CD8-positive, alpha-beta memory T cell (primary cell): ENCODE measurements at regions not wholly inside any gene's neighbourhood (a gene's known extent, or its start where the extent isn't known, plus 50 kb on each side); places are given as distances from the start of the nearest gene placed in this dataset.

Source experiments
- CTCF ChIA-PET: fragments of 350-600 bp; sonication (Branson Sonifier 250); formaldehyde crosslinking; loops from one replicate; lab custom pipeline; 2021; ENCODE audit warnings: antibody characterized with exemption; lab: Charles Lee
- POLR2A ChIA-PET: fragments of 350-600 bp; sonication (Branson Sonifier 250); formaldehyde crosslinking; loops from one replicate; lab custom pipeline; 2021; ENCODE audit warnings: antibody characterized with exemption; lab: Charles Lee
- DNase-seq, 5 donors: peaks; one replicate each; pipeline versions ENCODE4 v3.0.0 to v3.0.0-alpha.2; 2020 to 2022; ENCODE audit warnings: mixed read lengths in 1 of 5
- H3K27ac ChIP-seq: one replicate; pipeline ENCODE4 v1.7.0; 2013; ENCODE audit warnings: low read depth, mild to moderate bottlenecking, low read length, moderate library complexity
- H3K27me3 ChIP-seq: 2 replicates; pipeline ENCODE4 v1.7.0; 2013; ENCODE audit warnings: low read length, mild to moderate bottlenecking; ENCODE audit not compliant: insufficient read depth, poor library complexity, severe bottlenecking
- H3K36me3 ChIP-seq: 2 replicates; pipeline ENCODE4 v1.7.0; 2013; ENCODE audit warnings: mild to moderate bottlenecking, low read length, moderate library complexity; ENCODE audit not compliant: insufficient read depth
- H3K4me1 ChIP-seq: 2 replicates; pipeline ENCODE4 v1.7.0; 2013; ENCODE audit warnings: mild to moderate bottlenecking, low read length, moderate library complexity; ENCODE audit not compliant: insufficient read depth
- H3K4me3 ChIP-seq: 2 replicates; pipeline ENCODE4 v1.7.0; 2013; ENCODE audit warnings: mild to moderate bottlenecking, low read length
- H3K9me3 ChIP-seq: 2 replicates; pipeline ENCODE4 v1.7.0; 2013; ENCODE audit warnings: mild to moderate bottlenecking, low read length
- H3K27ac Mint-ChIP-seq, 8 donors: one replicate each; pipeline ENCODE4 v1.8.0; 2020 to 2021; ENCODE audit warnings: mixed read lengths in 8 of 8, mild to moderate bottlenecking in 6 of 8, inconsistent platforms in 3 of 8, moderate library complexity in 3 of 8
- H3K27me3 Mint-ChIP-seq, 2 donors: one replicate each; pipeline ENCODE4 v1.8.0; 2020 to 2021; ENCODE audit warnings: mixed read lengths in 2 of 2, mild to moderate bottlenecking in 1 of 2, moderate library complexity in 1 of 2
- H3K36me3 Mint-ChIP-seq, 3 donors: one replicate each; pipeline ENCODE4 v1.8.0; 2020 to 2021; ENCODE audit warnings: mixed read lengths in 3 of 3, inconsistent platforms in 1 of 3, mild to moderate bottlenecking in 1 of 3
- H3K4me1 Mint-ChIP-seq, 3 donors: one replicate each; pipeline ENCODE4 v1.8.0; 2020 to 2021; ENCODE audit warnings: mixed read lengths in 3 of 3, inconsistent platforms in 1 of 3, mild to moderate bottlenecking in 1 of 3
- H3K4me3 Mint-ChIP-seq, 7 donors: one replicate each; pipeline ENCODE4 v1.8.0; 2020 to 2021; ENCODE audit warnings: mixed read lengths in 7 of 7, mild to moderate bottlenecking in 6 of 7, moderate library complexity in 4 of 7, inconsistent platforms in 2 of 7
- H3K9me3 Mint-ChIP-seq, 5 donors: one replicate each; pipeline ENCODE4 v1.8.0; 2020 to 2022; ENCODE audit warnings: mixed read lengths in 5 of 5, mild to moderate bottlenecking in 3 of 5, moderate library complexity in 2 of 5, inconsistent platforms in 1 of 5

DNA sequence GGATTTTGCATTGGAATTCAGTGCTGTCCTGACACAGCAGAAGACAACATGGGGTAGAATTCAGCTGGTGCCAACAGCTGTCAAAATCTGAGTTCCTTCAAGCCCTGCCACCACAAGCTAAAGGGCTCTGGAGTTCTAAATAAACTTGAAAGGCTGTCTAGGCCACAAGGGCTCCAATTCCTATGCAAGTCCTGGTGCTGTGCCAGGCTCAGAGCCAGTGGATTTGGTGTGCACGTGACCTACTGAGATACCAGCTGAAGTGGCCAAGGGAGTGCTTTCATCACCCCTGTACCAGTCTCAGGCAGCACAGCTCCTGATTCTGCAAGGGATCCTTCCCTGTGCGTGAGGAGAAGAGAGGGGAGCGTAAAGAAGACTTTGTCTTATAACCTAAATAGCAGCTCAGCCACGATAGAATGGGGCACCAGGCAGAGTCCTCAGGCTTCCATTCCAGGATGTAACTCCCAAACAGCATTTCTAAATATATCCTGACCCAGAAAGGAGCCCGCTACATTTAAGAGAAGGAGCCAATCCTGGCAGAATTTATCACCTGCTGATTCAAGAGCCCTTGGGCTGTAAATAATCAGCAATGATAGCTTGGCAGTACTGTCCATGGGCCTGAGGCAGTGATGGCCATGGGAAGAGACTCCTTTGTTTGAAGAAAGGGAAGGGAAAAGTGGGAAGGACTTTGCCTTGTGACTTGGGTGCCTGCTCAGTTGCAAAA is 881.2 kb upstream of the EPHA7 start:
- H3K9me3 Mint-ChIP-seq = peaks cover 6 to 33% (median 7%) of the 10 kb centered on the region in 5 donors
- H3K27ac ChIP-seq = no peak overlapping the region
- H3K27me3 Mint-ChIP-seq = no peaks in the 10 kb centered on the region
- ChIA-PET POLR2A (no interaction called here), CTCF (no interaction called here)
- H3K36me3 Mint-ChIP-seq = no peaks in the 10 kb centered on the region
- no peaks in the 10 kb centered on the region for H3K4me1 ChIP-seq
- no peak for DNase-seq
- H3K4me3 Mint-ChIP-seq = no peak overlapping the region
- H3K27me3 ChIP-seq = no peaks in the 10 kb centered on the region
- no peaks in the 10 kb centered on the region for H3K4me1 Mint-ChIP-seq
- H3K4me3 ChIP-seq = no peak overlapping the region
- no peaks in the 10 kb centered on the region for H3K36me3 ChIP-seq
- H3K27ac Mint-ChIP-seq = no peak overlapping the region
- no peaks in the 10 kb centered on the region for H3K9me3 ChIP-seq

GRCh38 chr6:94289131-94289530 is 869.8 kb upstream of the EPHA7 start:
- ChIA-PET CTCF (no interaction called here), POLR2A (no interaction called here)
- peaks cover 0 to 20% (median 2%) of the 10 kb centered on the region in 5 donors for H3K9me3 Mint-ChIP-seq
- Histone ChIP-seq H3K4me1 (no peaks in the 10 kb centered on the region), H3K4me3 (no peak overlapping the region), H3K9me3 (no peaks in the 10 kb centered on the region), H3K36me3 (no peaks in the 10 kb centered on the region), H3K27ac (no peak overlapping the region), H3K27me3 (no peaks in the 10 kb centered on the region)
- H3K4me1 Mint-ChIP-seq = no peaks in the 10 kb centered on the region
- no peak overlapping the region for H3K27ac Mint-ChIP-seq
- H3K27me3 Mint-ChIP-seq = no peaks in the 10 kb centered on the region
- no peak overlapping the region for H3K4me3 Mint-ChIP-seq
- H3K36me3 Mint-ChIP-seq = no peaks in the 10 kb centered on the region
- no peak for DNase-seq

DNA sequence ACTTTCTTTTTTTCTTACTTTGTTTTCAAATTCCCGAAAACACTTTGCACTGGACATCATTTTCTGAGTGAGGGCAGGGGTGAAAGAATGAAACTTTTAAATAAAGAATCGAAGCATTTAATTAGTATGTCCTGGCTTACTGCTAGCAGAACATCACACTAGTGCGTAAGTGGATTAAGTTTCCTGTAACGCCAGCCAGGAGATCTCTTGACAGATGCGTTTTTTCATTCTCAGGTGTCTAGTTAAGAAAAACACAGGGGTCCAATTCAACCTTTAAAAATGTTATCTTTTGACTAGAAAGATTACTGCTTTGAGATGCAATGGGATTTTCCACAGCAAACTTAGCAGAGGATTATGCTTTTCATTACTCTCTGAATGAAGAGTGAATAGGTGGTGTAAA is 858.8 kb upstream of the EPHA7 start:
- no peak overlapping the region for H3K4me3 Mint-ChIP-seq
- POLR2A ChIA-PET = no interaction called here
- no peak overlapping the region for H3K4me3 ChIP-seq
- H3K9me3 ChIP-seq = no peaks in the 10 kb centered on the region
- H3K9me3 Mint-ChIP-seq = peaks cover 0 to 32% (median 0%) of the 10 kb centered on the region in 5 donors
- H3K27ac Mint-ChIP-seq = no peak overlapping the region
- DNase-seq = no peak
- H3K36me3 Mint-ChIP-seq = no peaks in the 10 kb centered on the region
- CTCF ChIA-PET = no interaction called here
- no peaks in the 10 kb centered on the region for H3K27me3 Mint-ChIP-seq
- H3K4me1 ChIP-seq = no peaks in the 10 kb centered on the region
- H3K27me3 ChIP-seq = no peaks in the 10 kb centered on the region
- no peak overlapping the region for H3K27ac ChIP-seq
- H3K36me3 ChIP-seq = no peaks in the 10 kb centered on the region
- no peaks in the 10 kb centered on the region for H3K4me1 Mint-ChIP-seq

GRCh38 chr6:94272327-94272726 is 853.0 kb upstream of the EPHA7 start:
- H3K9me3 Mint-ChIP-seq = peaks cover 0 to 51% (median 0%) of the 10 kb centered on the region in 5 donors
- no peaks in the 10 kb centered on the region for H3K4me1 Mint-ChIP-seq
- no peak overlapping the region for H3K27ac Mint-ChIP-seq
- H3K4me1 ChIP-seq = no peaks in the 10 kb centered on the region
- DNase-seq = no peak
- H3K27me3 ChIP-seq = no peaks in the 10 kb centered on the region
- H3K9me3 ChIP-seq = no peaks in the 10 kb centered on the region
- ChIA-PET CTCF (no interaction called here), POLR2A (no interaction called here)
- H3K4me3 ChIP-seq = no peak overlapping the region
- no peaks in the 10 kb centered on the region for H3K27me3 Mint-ChIP-seq
- no peaks in the 10 kb centered on the region for H3K36me3 Mint-ChIP-seq
- no peaks in the 10 kb centered on the region for H3K36me3 ChIP-seq
- H3K27ac ChIP-seq = no peak overlapping the region
- no peak overlapping the region for H3K4me3 Mint-ChIP-seq

DNA sequence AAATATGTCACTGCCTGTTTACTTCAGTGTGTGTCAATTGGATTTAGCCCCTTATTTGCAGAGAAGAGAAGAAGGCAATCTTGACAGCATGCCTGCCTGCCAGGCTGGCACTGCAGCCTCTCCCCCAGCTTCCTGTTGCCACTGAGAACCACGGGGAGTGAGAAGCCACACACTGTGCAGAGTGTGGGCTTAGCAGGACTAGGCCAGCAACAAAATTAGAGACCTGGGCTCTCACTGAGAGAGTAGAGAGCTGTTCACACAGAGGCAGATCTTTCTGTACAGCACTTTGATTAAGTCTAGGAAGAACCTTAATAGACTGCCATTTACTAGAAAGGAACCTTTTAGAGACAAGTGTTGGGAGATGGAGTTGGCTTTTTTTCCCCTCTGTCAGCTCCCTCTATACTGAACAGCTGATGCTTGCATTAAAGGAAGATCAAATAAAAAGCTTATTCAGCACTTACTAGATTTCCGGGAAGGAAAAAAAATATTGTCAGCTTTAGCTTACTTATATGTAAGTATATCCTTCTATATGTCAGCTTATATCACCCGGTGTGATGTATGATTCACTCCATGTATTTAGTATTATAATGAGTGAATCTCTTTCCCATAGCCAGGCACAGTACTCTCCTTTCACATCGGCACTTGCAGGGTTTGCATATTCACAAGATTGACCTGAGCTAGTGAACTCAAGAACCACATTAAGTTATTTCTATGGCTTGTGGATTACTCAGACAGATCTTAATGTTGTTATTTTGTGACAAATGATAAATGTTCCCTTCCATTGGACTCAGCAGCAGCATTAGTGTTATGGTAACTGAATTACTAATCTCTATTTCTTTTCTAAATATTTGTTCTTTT is 851.0 kb upstream of the EPHA7 start:
- DNase-seq = no peak
- H3K27me3 ChIP-seq = no peaks in the 10 kb centered on the region
- no peak overlapping the region for H3K27ac ChIP-seq
- ChIA-PET POLR2A (no interaction called here), CTCF (no interaction called here)
- no peak overlapping the region for H3K27ac Mint-ChIP-seq
- H3K4me1 Mint-ChIP-seq = no peaks in the 10 kb centered on the region
- H3K9me3 ChIP-seq = no peaks in the 10 kb centered on the region
- no peaks in the 10 kb centered on the region for H3K4me1 ChIP-seq
- H3K9me3 Mint-ChIP-seq = peaks cover 0 to 49% (median 3%) of the 10 kb centered on the region in 5 donors
- H3K27me3 Mint-ChIP-seq = no peaks in the 10 kb centered on the region
- no peaks in the 10 kb centered on the region for H3K36me3 ChIP-seq
- no peak overlapping the region for H3K4me3 ChIP-seq
- H3K36me3 Mint-ChIP-seq = no peaks in the 10 kb centered on the region
- H3K4me3 Mint-ChIP-seq = no peak overlapping the region

DNA sequence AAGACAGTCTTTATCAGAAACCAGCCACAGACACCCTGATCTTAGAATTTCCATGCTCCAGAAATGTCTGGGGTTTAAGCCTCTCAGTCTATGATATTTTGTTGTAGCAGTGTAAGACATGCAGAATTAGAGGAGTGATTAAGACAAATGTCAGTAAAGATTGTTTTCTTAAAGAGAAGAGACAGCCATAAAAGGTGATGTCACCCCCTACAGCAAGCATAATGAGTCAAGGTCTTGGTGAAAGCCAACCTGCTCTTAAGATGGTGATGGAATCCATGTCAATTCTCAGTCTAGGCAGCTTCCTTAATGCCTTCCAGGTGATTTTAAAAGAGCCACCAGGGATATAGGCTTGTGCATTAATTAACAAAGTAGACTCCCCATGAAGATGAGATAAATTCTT is 849.9 kb upstream of the EPHA7 start:
- no peak for DNase-seq
- ChIA-PET POLR2A (no interaction called here), CTCF (no interaction called here)
- no peak overlapping the region for H3K27ac ChIP-seq
- no peaks in the 10 kb centered on the region for H3K9me3 ChIP-seq
- no peak overlapping the region for H3K27ac Mint-ChIP-seq
- no peak overlapping the region for H3K4me3 ChIP-seq
- no peaks in the 10 kb centered on the region for H3K4me1 Mint-ChIP-seq
- no peaks in the 10 kb centered on the region for H3K4me1 ChIP-seq
- no peaks in the 10 kb centered on the region for H3K27me3 ChIP-seq
- H3K27me3 Mint-ChIP-seq = no peaks in the 10 kb centered on the region
- no peaks in the 10 kb centered on the region for H3K36me3 ChIP-seq
- H3K4me3 Mint-ChIP-seq = no peak overlapping the region
- no peaks in the 10 kb centered on the region for H3K36me3 Mint-ChIP-seq
- H3K9me3 Mint-ChIP-seq = peaks cover 0 to 41% (median 9%) of the 10 kb centered on the region in 5 donors

- H3K27me3 ChIP-seq = no peaks in the 10 kb centered on the region
- H3K4me1 ChIP-seq = no peaks in the 10 kb centered on the region
- no peak overlapping the region for H3K4me3 ChIP-seq
- Mint-ChIP-seq H3K4me1 (no peaks in the 10 kb centered on the region), H3K27me3 (no peaks in the 10 kb centered on the region), H3K36me3 (peaks cover 0 to 1% (median 0%) of the 10 kb centered on the region in 3 donors), H3K27ac (no peak overlapping the region), H3K4me3 (no peak overlapping the region), H3K9me3 (peaks cover 4 to 15% (median 13%) of the 10 kb centered on the region in 5 donors)
- ChIA-PET POLR2A (no interaction called here), CTCF (no interaction called here)
- H3K36me3 ChIP-seq = no peaks in the 10 kb centered on the region
- no peak overlapping the region for H3K27ac ChIP-seq
- H3K9me3 ChIP-seq = no peaks in the 10 kb centered on the region
- DNase-seq = no peak
Measured at GRCh38 chr6:94260765-94261164, 841.4 kb upstream of the EPHA7 start.

DNA sequence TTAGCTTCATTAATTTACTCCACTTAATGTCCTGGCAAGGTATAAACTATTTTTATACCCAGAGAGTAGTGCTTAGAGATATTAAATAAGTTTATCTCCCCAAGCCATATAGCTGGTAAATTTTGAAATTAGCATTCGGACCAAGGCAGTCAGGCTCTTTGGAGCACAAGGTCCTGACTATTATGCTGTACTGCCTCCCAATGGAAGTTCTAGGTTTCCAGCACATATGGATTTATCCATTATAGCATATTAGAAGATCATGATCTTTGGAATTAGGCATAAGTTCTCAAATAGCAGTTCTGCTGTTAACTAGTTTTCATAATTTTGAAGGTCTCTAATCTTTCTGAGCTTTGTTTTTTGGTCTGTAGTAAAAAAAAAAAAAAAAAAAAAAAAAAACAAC is 835.3 kb upstream of the EPHA7 start:
- H3K4me1 Mint-ChIP-seq = no peaks in the 10 kb centered on the region
- peaks cover 0 to 1% (median 0%) of the 10 kb centered on the region in 3 donors for H3K36me3 Mint-ChIP-seq
- H3K4me3 Mint-ChIP-seq = no peak overlapping the region
- H3K4me1 ChIP-seq = no peaks in the 10 kb centered on the region
- no peak overlapping the region for H3K27ac Mint-ChIP-seq
- DNase-seq = no peak
- no peaks in the 10 kb centered on the region for H3K27me3 Mint-ChIP-seq
- H3K9me3 Mint-ChIP-seq = peaks cover 0 to 25% (median 3%) of the 10 kb centered on the region in 5 donors
- no peaks in the 10 kb centered on the region for H3K36me3 ChIP-seq
- H3K4me3 ChIP-seq = no peak overlapping the region
- ChIA-PET CTCF (interaction anchor here (0.6 kb wide), 1 partner anchor 184 kb away, joined by 3 read pairs; no protein-coding TSS in a partner anchor), POLR2A (no interaction called here)
- H3K9me3 ChIP-seq = no peaks in the 10 kb centered on the region
- no peak overlapping the region for H3K27ac ChIP-seq
- H3K27me3 ChIP-seq = no peaks in the 10 kb centered on the region
